ENCODE measurements at regions not wholly inside any gene's neighbourhood (a gene's known extent, or its start where the extent isn't known, plus 50 kb on each side); places are given as distances from the start of the nearest gene placed in this dataset.

GRCh38 chr7:24407965-24408364 is 124.0 kb downstream of the NPY start:
- intact Hi-C loops (cut with micrococcal nuclease), result no loop called here
- Histone ChIP-seq H3K4me3 (ENCODE audit: low read length) (no peak overlapping the region), H3K27me3 (ENCODE audit: low read length) (peaks cover 39% of the 10 kb centered on the region), H3K9me3 (ENCODE audit: low read length) (no peaks in the 10 kb centered on the region), H3K79me2 (ENCODE audit: low read length) (no peaks in the 10 kb centered on the region), H2AFZ (ENCODE audit: low read length) (no peak overlapping the region), H3K4me1 (ENCODE audit: insufficient read depth, low read length) (no peaks in the 10 kb centered on the region), H3K9me2 (replicated peaks; ENCODE audit: low read length) (no peaks in the 10 kb centered on the region), H3F3A (ENCODE audit: low read length, unreplicated experiment) (no peaks in the 10 kb centered on the region), H3K27ac (ENCODE audit: low read length) (no peak overlapping the region), H3K36me3 (ENCODE audit: low read depth, low read length) (no peaks in the 10 kb centered on the region), H4K20me1 (ENCODE audit: low read length) (no peaks in the 10 kb centered on the region), H3K9ac (ENCODE audit: low read length) (no peak overlapping the region), H3K4me2 (ENCODE audit: low read length) (no peak overlapping the region)
- ATAC-seq, result no peak
- no peak for DNase-seq
- ChIA-PET POLR2A (ENCODE audit: unreplicated experiment) (no interaction called here), CTCF (no interaction called here)
- TF ChIP-seq EZH2phosphoT487 (IDR thresholded peaks at IDR 0.05; ENCODE audit: borderline replicate concordance, low read length) (no peak), EZH2 (IDR thresholded peaks at IDR 0.05; ENCODE audit: low read length, unreplicated experiment) (no peak), CTCF (conservative IDR thresholded peaks at IDR 0.05; ENCODE audit: low read depth, low read length) (no peak)
- BruUV-seq (replicated peaks), result no TSS peak

- H2AFZ ChIP-seq (ENCODE audit: low read length), result no peak overlapping the region
- H3K27ac ChIP-seq (ENCODE audit: low read length), result no peak overlapping the region
- DNase-seq (no peak), ATAC-seq (no peak)
- no peak overlapping the region for H3K4me3 ChIP-seq (ENCODE audit: low read length)
- no peak overlapping the region for H3K4me2 ChIP-seq (ENCODE audit: low read length)
- H3F3A ChIP-seq (ENCODE audit: low read length, unreplicated experiment), result no peaks in the 10 kb centered on the region
- TF ChIP-seq CTCF (conservative IDR thresholded peaks at IDR 0.05; ENCODE audit: low read depth, low read length) (no peak), EZH2phosphoT487 (IDR thresholded peaks at IDR 0.05; ENCODE audit: borderline replicate concordance, low read length) (no peak)
- intact Hi-C loops (cut with micrococcal nuclease), result no loop called here
- H3K36me3 ChIP-seq (ENCODE audit: low read depth, low read length), result no peaks in the 10 kb centered on the region
- H3K4me1 ChIP-seq (ENCODE audit: insufficient read depth, low read length), result no peaks in the 10 kb centered on the region
- H3K9me3 ChIP-seq (ENCODE audit: low read length), result no peaks in the 10 kb centered on the region
- no peak overlapping the region for H3K9ac ChIP-seq (ENCODE audit: low read length)
- BruUV-seq (replicated peaks), result no TSS peak
- ChIA-PET CTCF (no interaction called here), POLR2A (ENCODE audit: unreplicated experiment) (no interaction called here)
- peaks cover 39% of the 10 kb centered on the region for H3K27me3 ChIP-seq (ENCODE audit: low read length)
- H4K20me1 ChIP-seq (ENCODE audit: low read length), result no peaks in the 10 kb centered on the region
- H3K9me2 ChIP-seq (replicated peaks; ENCODE audit: low read length), result no peaks in the 10 kb centered on the region
- no peaks in the 10 kb centered on the region for H3K79me2 ChIP-seq (ENCODE audit: low read length)
These were observed 124.9 kb downstream of the NPY start for GRCh38 chr7:24408798-24409430.

DNA sequence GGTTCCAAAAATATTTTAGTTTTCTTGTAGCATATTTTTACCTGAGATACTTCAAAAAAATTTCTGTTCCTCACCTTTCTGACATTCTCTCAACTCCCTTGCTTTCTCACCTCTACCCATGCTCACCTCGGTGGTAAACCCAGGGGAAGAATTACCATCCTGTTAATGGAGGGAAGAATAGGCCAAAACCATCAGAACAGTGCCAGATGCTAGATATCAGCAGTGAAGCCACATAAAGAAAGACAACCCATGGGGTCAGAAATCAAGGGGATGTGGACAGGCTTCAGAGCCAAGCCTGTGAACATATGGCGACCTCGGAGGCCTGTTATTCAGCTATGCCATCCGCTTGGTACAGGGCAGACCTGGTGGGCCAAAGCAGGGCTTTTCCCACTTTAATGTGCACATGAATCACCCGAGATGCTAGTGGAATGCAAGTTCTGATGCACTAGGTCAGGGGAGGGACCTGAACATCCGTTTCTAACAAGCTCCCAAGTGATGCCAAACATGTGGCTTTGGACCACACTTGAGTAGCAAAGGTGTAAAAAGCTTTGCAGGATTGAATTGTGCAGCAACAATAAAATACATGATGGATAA is 125.5 kb downstream of the NPY start:
- Histone ChIP-seq H4K20me1 (ENCODE audit: low read length) (no peaks in the 10 kb centered on the region), H3K79me2 (ENCODE audit: low read length) (no peaks in the 10 kb centered on the region), H3K4me1 (ENCODE audit: insufficient read depth, low read length) (no peaks in the 10 kb centered on the region), H3K27ac (ENCODE audit: low read length) (no peak overlapping the region), H2AFZ (ENCODE audit: low read length) (no peak overlapping the region), H3K9ac (ENCODE audit: low read length) (no peak overlapping the region), H3K27me3 (ENCODE audit: low read length) (peaks cover 39% of the 10 kb centered on the region), H3K9me2 (replicated peaks; ENCODE audit: low read length) (no peaks in the 10 kb centered on the region), H3K36me3 (ENCODE audit: low read depth, low read length) (no peaks in the 10 kb centered on the region), H3K4me2 (ENCODE audit: low read length) (no peak overlapping the region), H3K9me3 (ENCODE audit: low read length) (no peaks in the 10 kb centered on the region), H3F3A (ENCODE audit: low read length, unreplicated experiment) (no peaks in the 10 kb centered on the region), H3K4me3 (ENCODE audit: low read length) (no peak overlapping the region)
- no peak for DNase-seq
- TF ChIP-seq EZH2phosphoT487 (IDR thresholded peaks at IDR 0.05; ENCODE audit: borderline replicate concordance, low read length) (no peak), EZH2 (IDR thresholded peaks at IDR 0.05; ENCODE audit: low read length, unreplicated experiment) (no peak), CTCF (conservative IDR thresholded peaks at IDR 0.05; ENCODE audit: low read depth, low read length) (no peak)
- intact Hi-C loops (cut with micrococcal nuclease), result no loop called here
- ChIA-PET POLR2A (ENCODE audit: unreplicated experiment) (no interaction called here), CTCF (no interaction called here)
- BruUV-seq (replicated peaks), result no TSS peak
- no peak for ATAC-seq

Measured in PC-3 (cell line).